ENCODE measurements at regions not wholly inside any gene's neighbourhood (a gene's known extent, or its start where the extent isn't known, plus 50 kb on each side); places are given as distances from the start of the nearest gene placed in this dataset.
"Not testable (repeated sequence)": the region's sequence is repeated elsewhere in the genome, so short reads cannot be mapped to it uniquely, and the experiment has no call there.

- no peak for DNase-seq
Observed at GRCh38 chr3:166291186-166291955, 454.1 kb upstream of the BCHE start.

- no peak for DNase-seq
Observed at GRCh38 chr3:166285001-166285400, 447.8 kb upstream of the BCHE start.

DNA sequence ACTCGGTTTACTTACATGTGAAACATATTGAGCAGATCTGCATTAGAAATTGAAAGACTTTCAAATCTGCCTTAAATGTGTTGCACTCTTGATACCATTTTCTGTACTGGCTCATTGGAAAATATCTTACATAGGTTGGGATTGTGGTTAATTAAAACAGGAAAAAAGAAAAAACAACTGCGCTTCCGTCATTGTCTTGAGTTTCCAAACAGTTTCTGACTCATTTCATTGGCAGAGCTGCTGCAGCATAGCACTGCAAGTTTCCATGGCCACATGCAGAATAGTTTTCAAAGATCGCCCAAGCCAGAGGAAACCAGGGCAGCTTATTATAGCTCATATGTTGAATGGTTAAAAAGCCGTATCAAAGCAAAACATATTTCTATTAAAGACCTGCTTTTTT is 446.6 kb upstream of the BCHE start:
- peak; percentile 77 for DNase-seq

- no peak for DNase-seq
Observed at GRCh38 chr3:166282931-166283330, 445.7 kb upstream of the BCHE start.

DNA sequence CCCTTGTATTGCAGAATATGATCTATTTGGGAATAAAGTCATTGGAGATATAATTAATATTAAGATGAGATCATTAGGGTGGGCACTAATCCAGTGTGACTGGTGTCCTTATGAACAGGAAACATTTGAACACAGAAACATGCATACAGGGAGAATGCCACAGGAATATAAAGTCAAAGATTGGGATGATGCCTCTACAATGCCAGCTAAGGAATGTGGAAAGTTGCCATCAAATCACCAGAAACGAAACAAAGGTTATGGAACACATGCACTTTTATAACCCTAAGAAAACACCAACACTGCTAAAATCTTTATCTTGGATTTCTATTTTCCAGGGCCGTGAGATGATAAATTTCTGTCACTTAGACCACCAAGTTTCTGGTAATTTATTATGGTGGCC is 442.4 kb upstream of the BCHE start:
- DNase-seq = no peak

DNA sequence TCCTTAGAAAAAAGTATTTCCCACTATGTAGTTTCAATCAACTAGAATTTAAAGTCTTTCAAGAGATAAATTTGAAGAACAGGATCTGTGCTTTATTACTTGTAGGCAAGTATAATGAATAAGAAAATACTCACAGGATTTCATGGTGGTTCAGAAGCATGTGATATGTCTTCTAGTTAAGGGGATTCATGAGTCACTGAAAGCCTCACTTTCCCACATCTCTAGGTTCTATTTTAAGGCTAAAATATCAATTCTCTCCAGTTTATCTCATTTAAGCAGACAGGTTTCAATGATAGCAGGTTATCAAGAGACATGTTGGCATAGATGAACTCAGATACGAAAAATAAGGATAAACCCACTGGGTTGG is 437.8 kb upstream of the BCHE start:
- DNase-seq = no peak

DNA sequence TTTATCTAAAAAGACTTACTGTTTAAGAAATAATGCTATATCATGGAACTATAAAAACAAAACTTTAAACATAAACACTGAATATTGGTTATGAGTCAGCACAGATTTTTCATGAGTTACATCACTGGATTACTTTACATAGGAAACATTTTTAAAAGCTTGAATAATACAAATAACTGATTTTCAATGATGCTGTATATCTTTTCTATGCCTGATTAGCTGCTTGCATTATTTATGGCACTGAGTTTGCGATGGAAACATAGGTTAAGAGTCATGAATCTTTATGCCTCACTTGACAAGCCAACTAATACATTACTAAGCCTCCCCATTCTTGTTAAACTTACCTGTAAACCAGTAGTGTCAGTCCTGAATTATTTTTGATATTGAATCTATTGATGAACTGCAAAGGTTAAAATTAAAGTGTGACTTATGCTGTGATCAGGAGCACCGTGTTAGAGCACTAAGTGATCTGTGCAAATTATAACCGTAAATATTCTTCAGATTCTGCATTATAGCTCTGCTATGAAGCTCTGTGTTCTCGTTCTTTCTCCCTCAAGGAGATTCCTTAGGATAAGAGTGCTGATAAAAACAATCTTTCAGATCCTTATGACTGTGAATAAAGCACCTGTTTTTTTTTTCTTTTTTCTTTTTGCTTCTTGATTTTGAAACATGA is 437.3 kb upstream of the BCHE start:
- peak; percentile 8 for DNase-seq

DNA sequence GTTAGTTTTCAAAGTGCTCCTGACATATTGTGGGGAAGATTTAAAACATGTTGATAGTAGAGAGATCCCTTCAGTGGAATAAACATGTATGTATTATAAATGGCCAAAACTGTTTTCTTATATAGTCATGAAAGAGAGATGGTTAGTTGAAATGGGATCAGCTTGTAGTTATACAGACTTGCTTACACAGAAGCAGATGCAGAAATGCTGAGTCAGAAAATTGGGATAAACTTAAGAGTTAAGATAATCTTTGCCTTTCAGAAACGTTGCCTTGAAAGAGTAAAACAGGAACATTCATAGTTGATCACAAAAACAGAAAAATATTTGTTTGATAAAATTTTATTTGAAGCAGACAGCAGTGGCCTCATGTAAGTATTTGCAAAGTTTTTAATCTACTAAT is 433.2 kb upstream of the BCHE start:
- no peak for DNase-seq

DNA sequence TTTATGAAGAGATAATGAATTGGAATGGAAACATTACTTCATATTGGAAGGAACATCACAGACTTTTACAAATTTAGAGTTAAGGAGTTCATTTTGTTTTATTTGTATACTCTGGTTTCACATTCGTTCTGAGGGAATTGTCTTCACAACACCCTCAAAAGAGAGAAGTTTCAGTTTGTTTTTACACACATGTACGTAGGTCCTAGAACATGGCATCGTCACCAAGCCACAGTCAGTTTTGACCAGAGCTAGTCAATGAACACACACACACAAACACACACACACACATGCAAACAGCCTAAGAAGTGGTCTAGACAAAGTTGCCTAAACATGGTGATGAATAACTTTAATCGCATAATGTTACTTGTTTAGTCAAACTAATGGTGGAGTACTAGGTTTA is 427.9 kb upstream of the BCHE start:
- DNase-seq = no peak

GRCh38 chr3:166263460-166263859 is 426.2 kb upstream of the BCHE start:
- DNase-seq = no peak

- DNase-seq = not testable (repeated sequence)
Observed at GRCh38 chr3:166258293-166258850, 421.1 kb upstream of the BCHE start.

DNA sequence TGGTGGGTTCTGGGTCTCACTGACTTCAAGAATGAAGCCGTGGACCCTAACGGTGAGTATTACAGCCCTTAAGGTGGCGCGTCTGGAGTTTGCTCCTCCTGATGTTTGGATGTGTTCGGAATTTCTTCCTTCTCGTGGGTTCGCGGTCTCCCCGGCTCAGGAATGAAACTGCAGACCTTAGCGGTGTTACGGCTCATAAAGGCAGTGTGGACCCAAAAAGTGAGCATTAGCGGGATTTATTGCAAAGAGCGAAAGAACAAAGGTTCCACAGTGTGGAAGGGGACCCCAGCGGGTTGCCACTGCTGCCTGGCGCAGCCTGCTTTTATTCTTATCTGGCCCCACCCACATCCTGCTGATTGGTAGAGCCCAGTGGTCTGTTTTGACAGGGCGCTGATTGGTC is 420.5 kb upstream of the BCHE start:
- no peak for DNase-seq

- no peak for DNase-seq
Observed at GRCh38 chr3:166248784-166249183, 411.6 kb upstream of the BCHE start.

GRCh38 chr3:166243511-166243910 is 406.3 kb upstream of the BCHE start:
- no peak for DNase-seq

GRCh38 chr3:166223120-166223519 is 385.9 kb upstream of the BCHE start:
- DNase-seq = no peak

- DNase-seq = no peak
Observed at GRCh38 chr3:166211451-166211850, 374.2 kb upstream of the BCHE start.

DNA sequence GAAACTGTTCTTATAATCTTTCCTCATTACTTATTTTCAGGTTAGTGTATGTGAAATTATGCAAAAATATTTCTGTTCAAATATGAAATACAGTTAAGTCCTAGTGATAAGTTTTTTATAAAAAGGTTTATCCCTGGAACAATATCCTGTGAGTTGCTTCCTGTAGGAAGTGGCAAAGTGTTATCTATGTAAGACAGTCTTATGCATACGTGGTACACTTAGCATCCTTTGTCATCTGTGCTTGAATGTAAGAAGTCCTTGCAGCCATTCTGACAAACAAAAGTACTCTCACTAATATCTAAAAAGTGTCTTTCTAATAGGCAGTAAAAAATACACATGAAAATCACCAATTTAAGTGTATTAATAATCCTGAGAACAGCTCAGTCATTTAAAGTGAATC is 372.5 kb upstream of the BCHE start:
- DNase-seq = no peak

DNA sequence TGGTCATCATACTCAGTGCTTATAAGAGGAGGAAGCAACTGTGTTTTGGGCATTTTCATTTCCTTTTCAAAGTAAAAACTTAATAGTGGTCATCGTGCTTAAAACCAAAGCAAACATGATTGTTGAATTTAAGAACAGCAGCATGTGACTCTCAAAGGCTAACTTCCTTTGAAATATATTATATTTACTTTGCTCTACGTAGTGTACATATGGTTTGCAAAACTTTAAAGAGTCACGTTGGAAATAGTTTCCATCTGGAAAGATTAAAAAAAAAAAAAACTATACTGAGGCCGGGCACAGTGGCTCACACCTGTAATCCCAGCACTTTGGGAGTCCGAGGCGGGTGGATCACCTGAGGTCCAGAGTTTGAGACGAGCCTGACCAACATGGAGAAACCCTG is 367.9 kb upstream of the BCHE start:
- DNase-seq = no peak

DNA sequence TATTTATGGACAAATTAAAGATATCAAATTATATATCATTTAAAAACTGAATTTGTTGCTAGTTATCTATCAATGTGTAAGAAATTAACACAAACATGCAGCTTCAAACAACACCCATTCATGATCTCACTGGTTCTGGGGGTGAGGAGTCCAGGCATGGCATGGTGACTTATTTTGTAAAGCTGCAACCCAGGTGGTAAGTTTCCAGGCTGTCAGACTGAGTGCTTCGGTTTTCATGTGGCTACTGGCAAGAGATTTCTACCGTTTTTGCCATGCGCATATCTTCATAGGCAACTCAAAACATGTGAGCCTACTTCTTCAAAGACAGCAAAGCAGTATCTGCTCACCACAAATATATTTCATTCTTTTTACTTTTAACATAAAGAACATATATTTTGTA is 364.3 kb upstream of the BCHE start:
- no peak for DNase-seq

GRCh38 chr3:166199491-166199890 is 362.3 kb upstream of the BCHE start:
- DNase-seq = no peak

GRCh38 chr3:166195808-166196207 is 358.6 kb upstream of the BCHE start:
- DNase-seq = no peak

- no peak for DNase-seq
Observed at GRCh38 chr3:166191411-166191810, 354.2 kb upstream of the BCHE start.

- no peak for DNase-seq
Observed at GRCh38 chr3:166190360-166190759, 353.1 kb upstream of the BCHE start.

- DNase-seq = no peak
Observed at GRCh38 chr3:166187237-166187636, 350.0 kb upstream of the BCHE start.

GRCh38 chr3:166186003-166186402 is 348.8 kb upstream of the BCHE start:
- DNase-seq = no peak

All from amniotic stem cell (primary cell).